Amniotic epithelial cell (primary cell): ENCODE measurements at regions not wholly inside any gene's neighbourhood (a gene's known extent, or its start where the extent isn't known, plus 50 kb on each side); places are given as distances from the start of the nearest gene placed in this dataset.

Source experiments
- DNase-seq: peaks from one replicate; pipeline ENCODE4 v3.0.0-alpha.2; 2010; ENCODE audit warnings: low read depth

- no peak for DNase-seq
Observed at GRCh38 chrX:52585892-52586291, 68.8 kb downstream of the SSX7 start.

DNA sequence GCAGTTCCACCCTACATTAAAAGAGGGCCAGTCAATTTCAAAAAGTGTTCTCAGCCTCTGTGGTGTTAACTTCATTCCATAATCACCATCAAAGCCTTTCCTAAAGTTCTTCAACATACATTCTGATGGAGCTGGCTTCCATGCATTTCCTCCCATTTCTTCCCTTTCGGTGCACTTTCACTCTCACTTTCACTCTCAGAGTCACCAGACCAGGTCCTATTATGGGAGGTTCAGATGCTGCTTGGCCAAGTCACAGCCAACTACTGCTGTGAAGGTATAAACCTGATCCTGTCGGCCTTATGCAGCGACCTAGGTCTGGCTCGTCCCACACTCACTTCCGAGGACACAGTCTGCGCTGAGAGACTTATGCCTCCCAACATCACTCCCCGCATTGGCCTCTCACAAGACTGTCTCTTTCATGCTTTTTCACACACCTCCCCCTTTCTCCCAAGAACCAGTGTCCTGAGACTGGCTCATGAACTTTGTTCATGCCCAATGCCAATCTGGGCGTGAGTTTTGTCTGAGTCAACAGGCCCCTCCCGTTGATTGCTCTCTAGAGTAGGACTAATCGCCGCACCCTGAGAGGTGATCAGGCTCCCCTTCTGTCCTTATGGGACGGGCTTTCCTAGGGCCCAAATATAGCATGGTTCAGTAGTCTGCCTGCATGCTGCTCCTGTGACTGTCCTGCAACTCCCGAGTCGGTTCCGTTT, 60.8 kb upstream of the XAGE1B start:
- no peak for DNase-seq

DNA sequence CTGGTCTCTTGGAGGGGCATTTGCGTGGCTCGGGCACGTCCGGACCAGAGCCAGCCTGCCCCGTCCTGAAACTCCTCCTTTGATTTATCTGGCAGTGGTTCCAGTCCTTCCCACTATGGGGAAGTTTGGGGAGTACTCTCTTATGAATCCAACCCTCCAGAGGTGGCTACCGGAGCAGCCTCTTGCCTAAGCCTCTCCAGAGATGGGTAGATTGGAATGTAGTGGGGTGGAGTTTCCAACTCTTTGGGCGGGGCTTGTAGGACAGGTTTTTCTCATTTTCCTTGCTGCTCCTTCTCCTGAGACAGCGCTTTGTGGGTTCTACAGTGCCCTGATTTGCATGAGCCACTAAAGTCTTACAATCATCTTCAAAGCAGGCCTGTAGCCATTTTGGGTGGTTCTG, 60.1 kb upstream of the XAGE1B start:
- no peak for DNase-seq

GRCh38 chrX:52576474-52576873, 59.6 kb upstream of the XAGE1B start:
- DNase-seq: no peak

DNA sequence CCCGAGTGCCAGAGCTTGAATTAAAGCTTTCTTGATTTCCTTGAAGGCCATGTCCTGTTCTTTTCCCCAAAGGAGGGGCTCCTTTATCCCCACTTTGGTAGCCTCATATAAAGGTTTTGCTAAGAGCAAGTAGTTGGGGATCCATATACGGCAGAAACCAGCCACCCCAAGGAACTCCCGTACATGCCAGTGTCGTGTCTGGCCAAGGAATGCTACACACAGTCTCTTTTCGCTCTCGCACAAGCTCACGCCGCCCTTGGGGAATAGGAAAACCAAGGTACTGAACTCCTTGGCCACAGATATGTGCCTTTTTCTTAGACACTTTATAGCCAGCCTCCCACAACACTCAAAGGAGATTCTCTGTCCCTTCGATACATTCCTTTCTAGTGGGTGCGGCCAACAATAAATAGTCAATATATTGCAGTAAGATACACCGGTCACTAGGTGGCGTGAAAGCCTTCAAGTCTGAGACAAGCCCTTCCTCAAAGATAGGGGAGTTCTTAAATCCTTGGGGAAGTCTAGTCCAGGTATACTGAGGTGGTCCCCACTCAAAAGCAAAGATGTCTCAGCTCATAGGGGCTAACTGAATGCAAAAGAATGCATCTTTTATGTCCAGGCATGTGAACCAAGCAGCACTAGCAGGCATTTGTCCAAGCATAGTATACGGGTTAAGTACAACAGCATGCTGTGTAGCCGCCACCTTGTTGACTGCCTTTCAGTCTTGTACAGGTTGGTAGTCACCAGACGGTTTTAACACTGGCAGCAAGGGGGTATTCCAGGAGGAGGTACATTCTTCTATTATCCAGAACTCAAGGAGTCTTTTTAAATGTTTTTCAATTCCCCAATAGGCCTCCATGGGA, 57.8 kb upstream of the XAGE1B start:
- DNase-seq: peak; percentile 51

- peak; percentile 74 for DNase-seq
Observed at GRCh38 chrX:52568146-52568545, 51.3 kb upstream of the XAGE1B start.
